Kidney (tissue), 13 donors: ENCODE measurements at regions not wholly inside any gene's neighbourhood (a gene's known extent, or its start where the extent isn't known, plus 50 kb on each side); places are given as distances from the start of the nearest gene placed in this dataset.

ENCODE experiments used
- DNase-seq, 5 donors: peaks; one replicate each; pipeline ENCODE4 v3.0.0-alpha.2; 2013 to 2020
- FAIRE-seq: peaks from 2 replicates; lab custom pipeline; 2012; peaks lifted over from hg19 to GRCh38; lab: Jason Lieb, UNC
- H3K27ac ChIP-seq, 2 donors: one replicate each; pipeline ENCODE4 v1.7.0; 2013; ENCODE audit warnings: low read depth in 2 of 2, low read length in 2 of 2, inconsistent platforms in 1 of 2
- H3K27me3 ChIP-seq: one replicate; pipeline ENCODE4 v1.7.1; 2013; ENCODE audit warnings: low read length, inconsistent platforms; ENCODE audit not compliant: control insufficient read depth, insufficient read depth
- H3K36me3 ChIP-seq, 3 donors: one replicate each; pipeline versions ENCODE4 v1.7.0 to v1.7.1; 2013; ENCODE audit warnings: low read length in 3 of 3, control low read depth in 1 of 3, inconsistent platforms in 1 of 3; ENCODE audit not compliant: insufficient read depth in 3 of 3, control insufficient read depth in 2 of 3
- H3K4me1 ChIP-seq, 3 donors: one replicate each; pipeline versions ENCODE4 v1.7.0 to v1.7.1; 2013; ENCODE audit warnings: low read length in 3 of 3, inconsistent platforms in 1 of 3, low read depth in 1 of 3; ENCODE audit not compliant: control insufficient read depth in 2 of 3, insufficient read depth in 2 of 3
- H3K4me3 ChIP-seq, 3 donors: one replicate each; pipeline versions ENCODE4 v1.7.0 to v1.8.1; 2013; ENCODE audit warnings: low read length in 3 of 3, control low read depth in 1 of 3, inconsistent platforms in 1 of 3
- H3K9ac ChIP-seq, 3 donors: one replicate each; pipeline versions ENCODE4 v1.7.0 to v1.7.1; 2013; ENCODE audit warnings: low read length in 3 of 3, control low read depth in 1 of 3, inconsistent platforms in 1 of 3
- H3K9me3 ChIP-seq, 3 donors: one replicate each; pipeline versions ENCODE4 v1.7.0 to v1.7.1; 2013; ENCODE audit warnings: low read length in 3 of 3, control low read depth in 1 of 3, inconsistent platforms in 1 of 3; ENCODE audit not compliant: control insufficient read depth in 2 of 3, insufficient read depth in 1 of 3
- intact Hi-C: fragments of 100-400 bp; cut with DNase I; formaldehyde crosslinking; loops from one replicate; pipeline ENCODE4 v1.11.1; 2022
- TF ChIP-seq, protein P1 (sequence below): IDR thresholded peaks from 3 replicates; pipeline ENCODE4 v1.5.1; 2012; ENCODE audit warnings: mild to moderate bottlenecking, moderate library complexity, borderline replicate concordance; ENCODE audit not compliant: insufficient read depth; ENCODE audit errors: extremely low read depth
- donor health status: control.
- donor health status: control.
- donor health status: control.
- donor health status: control.
- donor health status: control.
- donor health status: DM: yes; HTN: yes; CAD: no.
- donor health status: Normal renal cell carcinoma (clear cell type).

- no peak overlapping the region for H3K9ac ChIP-seq
- no peaks in the 10 kb centered on the region for H3K4me1 ChIP-seq
- no peaks in the 10 kb centered on the region for H3K36me3 ChIP-seq
- FAIRE-seq (no peak), DNase-seq (no peak)
- intact Hi-C loops: no loop called here
- TF ChIP-seq, protein P1, sequence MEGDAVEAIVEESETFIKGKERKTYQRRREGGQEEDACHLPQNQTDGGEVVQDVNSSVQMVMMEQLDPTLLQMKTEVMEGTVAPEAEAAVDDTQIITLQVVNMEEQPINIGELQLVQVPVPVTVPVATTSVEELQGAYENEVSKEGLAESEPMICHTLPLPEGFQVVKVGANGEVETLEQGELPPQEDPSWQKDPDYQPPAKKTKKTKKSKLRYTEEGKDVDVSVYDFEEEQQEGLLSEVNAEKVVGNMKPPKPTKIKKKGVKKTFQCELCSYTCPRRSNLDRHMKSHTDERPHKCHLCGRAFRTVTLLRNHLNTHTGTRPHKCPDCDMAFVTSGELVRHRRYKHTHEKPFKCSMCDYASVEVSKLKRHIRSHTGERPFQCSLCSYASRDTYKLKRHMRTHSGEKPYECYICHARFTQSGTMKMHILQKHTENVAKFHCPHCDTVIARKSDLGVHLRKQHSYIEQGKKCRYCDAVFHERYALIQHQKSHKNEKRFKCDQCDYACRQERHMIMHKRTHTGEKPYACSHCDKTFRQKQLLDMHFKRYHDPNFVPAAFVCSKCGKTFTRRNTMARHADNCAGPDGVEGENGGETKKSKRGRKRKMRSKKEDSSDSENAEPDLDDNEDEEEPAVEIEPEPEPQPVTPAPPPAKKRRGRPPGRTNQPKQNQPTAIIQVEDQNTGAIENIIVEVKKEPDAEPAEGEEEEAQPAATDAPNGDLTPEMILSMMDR: no peak
- H3K27ac ChIP-seq: no peak overlapping the region
- no peaks in the 10 kb centered on the region for H3K9me3 ChIP-seq
- H3K4me3 ChIP-seq: no peak overlapping the region
- no peaks in the 10 kb centered on the region for H3K27me3 ChIP-seq
Observed at GRCh38 chr18:51980101-51980500, 359.9 kb upstream of the DCC start.

DNA sequence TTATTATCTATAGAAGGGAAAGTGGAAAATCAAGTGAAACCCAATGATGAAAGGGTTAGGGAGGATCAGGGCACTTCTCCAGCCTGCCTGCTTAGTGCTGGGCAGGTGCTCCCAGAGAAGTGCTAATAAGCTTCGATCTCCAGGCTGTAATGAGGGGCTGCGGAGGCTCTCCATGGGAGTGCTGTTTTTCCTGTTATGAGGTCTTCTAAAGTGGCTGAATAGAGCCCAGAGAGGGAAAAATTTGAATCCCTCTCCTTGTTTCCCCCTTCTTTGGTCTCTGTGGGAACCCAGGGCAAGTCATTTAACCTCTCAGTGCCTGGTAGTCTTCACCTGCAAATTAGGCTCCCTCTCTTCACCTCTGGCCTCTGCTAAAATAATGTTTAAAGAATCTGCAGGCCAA is 351.7 kb upstream of the DCC start:
- TF ChIP-seq, protein P1: no peak
- Histone ChIP-seq H3K36me3 (no peaks in the 10 kb centered on the region), H3K9ac (no peak overlapping the region)

GRCh38 chr18:51997129-51997528 is 342.9 kb upstream of the DCC start:
- Histone ChIP-seq H3K9ac (no peak overlapping the region), H3K9me3 (no peaks in the 10 kb centered on the region), H3K27ac (no peak overlapping the region), H3K36me3 (no peaks in the 10 kb centered on the region), H3K27me3 (no peaks in the 10 kb centered on the region), H3K4me1 (no peaks in the 10 kb centered on the region), H3K4me3 (no peak overlapping the region)
- TF ChIP-seq, protein P1: no peak
- FAIRE-seq: no peak
- intact Hi-C loops: no loop called here
- DNase-seq: no peak

More for the DNA sequence above, 351.7 kb upstream of the DCC start:
- Histone ChIP-seq H3K4me1 (no peaks in the 10 kb centered on the region), H3K27ac (no peak overlapping the region), H3K27me3 (no peaks in the 10 kb centered on the region), H3K4me3 (no peak overlapping the region), H3K9me3 (no peaks in the 10 kb centered on the region)
- no peak for FAIRE-seq
- no peak for DNase-seq
- intact Hi-C loops: no loop called here

GRCh38 chr18:51998066-51998465 is 341.9 kb upstream of the DCC start:
- no peak overlapping the region for H3K9ac ChIP-seq
- no peak for FAIRE-seq
- no peaks in the 10 kb centered on the region for H3K4me1 ChIP-seq
- TF ChIP-seq, protein P1: no peak
- H3K27me3 ChIP-seq: no peaks in the 10 kb centered on the region
- H3K4me3 ChIP-seq: no peak overlapping the region
- no peak for DNase-seq
- no peaks in the 10 kb centered on the region for H3K36me3 ChIP-seq
- intact Hi-C loops: no loop called here
- H3K9me3 ChIP-seq: no peaks in the 10 kb centered on the region
- no peak overlapping the region for H3K27ac ChIP-seq
